ENCODE measurements at regions not wholly inside any gene's neighbourhood (a gene's known extent, or its start where the extent isn't known, plus 50 kb on each side); places are given as distances from the start of the nearest gene placed in this dataset.

- no peak for DNase-seq (ENCODE audit: low spot score)
- ChIA-PET POLR2A (no interaction called here), CTCF (no interaction called here)
- Mint-ChIP-seq H3K4me1 (no peaks in the 10 kb centered on the region), H3K27ac (no peak overlapping the region), H3K36me3 (no peaks in the 10 kb centered on the region), H3K4me3 (no peak overlapping the region), H3K9me3 (peaks cover 11% of the 10 kb centered on the region), H3K27me3 (ENCODE audit: low read depth) (no peaks in the 10 kb centered on the region)
- no peak for TF ChIP-seq TEAD1 (CRISPR knock-in tag; IDR thresholded peaks at IDR 0.05)
- no peak for TF ChIP-seq ZNF512 (CRISPR knock-in tag; IDR thresholded peaks at IDR 0.05; ENCODE audit: borderline replicate concordance)
- TF ChIP-seq ZNF317 (CRISPR knock-in tag; IDR thresholded peaks at IDR 0.05; ENCODE audit: borderline replicate concordance, low read depth) = no peak
- no peak for TF ChIP-seq ERG (CRISPR knock-in tag; IDR thresholded peaks at IDR 0.05)
- no peak for TF ChIP-seq ZNF263 (CRISPR knock-in tag; IDR thresholded peaks at IDR 0.05; ENCODE audit: low read depth)
- TF ChIP-seq ELF4 (CRISPR knock-in tag; IDR thresholded peaks at IDR 0.05; ENCODE audit: low read depth) = no peak
- TF ChIP-seq ESRRA (CRISPR knock-in tag; IDR thresholded peaks at IDR 0.05; ENCODE audit: borderline replicate concordance) = no peak
- no peak for TF ChIP-seq NFYB (CRISPR knock-in tag; conservative IDR thresholded peaks at IDR 0.05; ENCODE audit: low read depth)
- TF ChIP-seq MAX (CRISPR knock-in tag; IDR thresholded peaks at IDR 0.05) = no peak
- TF ChIP-seq E2F1 (CRISPR knock-in tag; IDR thresholded peaks at IDR 0.05) = no peak
- TF ChIP-seq HMGA2 (CRISPR knock-in tag; IDR thresholded peaks at IDR 0.05) = no peak
- no peak for TF ChIP-seq SP1 (CRISPR knock-in tag; conservative IDR thresholded peaks at IDR 0.05)
- no peak for TF ChIP-seq ZNF121 (CRISPR knock-in tag; IDR thresholded peaks at IDR 0.05)
- TF ChIP-seq EMX1 (CRISPR knock-in tag; IDR thresholded peaks at IDR 0.05) = no peak
- TF ChIP-seq ZNF232 (CRISPR knock-in tag; IDR thresholded peaks at IDR 0.05) = no peak
- TF ChIP-seq TCF7 (CRISPR knock-in tag; IDR thresholded peaks at IDR 0.05; ENCODE audit: low read depth) = no peak
- ATAC-seq = no peak
Observed at GRCh38 chr18:22726469-22726868, 206.7 kb upstream of the RBBP8 start.

GRCh38 chr18:22728016-22728415, 205.1 kb upstream of the RBBP8 start:
- no peak overlapping the region for H3K4me3 Mint-ChIP-seq
- H3K9me3 Mint-ChIP-seq = peaks cover 11% of the 10 kb centered on the region
- no peaks in the 10 kb centered on the region for H3K27me3 Mint-ChIP-seq (ENCODE audit: low read depth)
- no peak for ATAC-seq
- CTCF ChIA-PET = no interaction called here
- no peaks in the 10 kb centered on the region for H3K4me1 Mint-ChIP-seq
- no peaks in the 10 kb centered on the region for H3K36me3 Mint-ChIP-seq
- POLR2A ChIA-PET = no interaction called here
- H3K27ac Mint-ChIP-seq = no peak overlapping the region
- DNase-seq (ENCODE audit: low spot score) = no peak
- TF ChIP-seq HMGXB4 (CRISPR knock-in tag; IDR thresholded peaks at IDR 0.05) = no peak
- no peak for TF ChIP-seq JAZF1 (CRISPR knock-in tag; IDR thresholded peaks at IDR 0.05)
- no peak for TF ChIP-seq ZNF281 (CRISPR knock-in tag; IDR thresholded peaks at IDR 0.05)
- no peak for TF ChIP-seq ZNF396 (CRISPR knock-in tag; IDR thresholded peaks at IDR 0.05; ENCODE audit: borderline replicate concordance)
- TF ChIP-seq ZNF138 (CRISPR knock-in tag; conservative IDR thresholded peaks at IDR 0.05) = no peak
- no peak for TF ChIP-seq CREB1 (CRISPR knock-in tag; IDR thresholded peaks at IDR 0.05)
- TF ChIP-seq ZNF532 (CRISPR knock-in tag; IDR thresholded peaks at IDR 0.05; ENCODE audit: borderline replicate concordance) = no peak
- no peak for TF ChIP-seq ZBTB21 (CRISPR knock-in tag; IDR thresholded peaks at IDR 0.05; ENCODE audit: borderline replicate concordance)
- no peak for TF ChIP-seq ZNF317 (CRISPR knock-in tag; IDR thresholded peaks at IDR 0.05; ENCODE audit: borderline replicate concordance, low read depth)

All from WTC11 (cell line).